B cell (primary cell): ENCODE measurements at regions not wholly inside any gene's neighbourhood (a gene's known extent, or its start where the extent isn't known, plus 50 kb on each side); places are given as distances from the start of the nearest gene placed in this dataset.

ENCODE experiments used
- ATAC-seq: fragments of 200-7000 bp; cut with Tn5 transposase; one replicate; pipeline ENCODE4 v1.10.0; 2021; ENCODE audit warnings: low read depth, mild to moderate bottlenecking, moderate number of reproducible peaks, moderate library complexity
- CTCF ChIA-PET: fragments of 350-600 bp; sonication (Branson Sonifier 250); formaldehyde crosslinking; loops from one replicate; lab custom pipeline; 2021; ENCODE audit warnings: antibody characterized with exemption, inconsistent platforms; lab: Charles Lee
- POLR2A ChIA-PET: fragments of 350-600 bp; sonication (Branson Sonifier 250); formaldehyde crosslinking; loops from one replicate; lab custom pipeline; 2021; ENCODE audit warnings: antibody characterized with exemption; lab: Charles Lee
- DNase-seq: peaks from one replicate; pipeline ENCODE4 v3.0.0; 2013
- H2AFZ ChIP-seq: 2 replicates; pipeline ENCODE4 v1.6.1; 2012; ENCODE audit warnings: mild to moderate bottlenecking, low read depth, low read length; ENCODE audit not compliant: insufficient read depth, poor library complexity, severe bottlenecking
- H3K27ac ChIP-seq, 2 donors: 1 replicate in 1 of 2; 2 replicates in 1 of 2; pipeline ENCODE4 v1.5.1; 2012 to 2013; ENCODE audit warnings: low read length in 2 of 2, mild to moderate bottlenecking in 2 of 2, moderate library complexity in 1 of 2
- H3K27me3 ChIP-seq, 4 experiments: fragments of 200-600 bp in 1 of 4; sonication (generic) in 1 of 4; replicated peaks in 1 of 4; 1 replicate in 2 of 4; 2 replicates in 2 of 4; pipeline versions ENCODE4 v1.6.1 to v1.7.0; 2013 to 2016; ENCODE audit warnings: low read length in 3 of 4, mild to moderate bottlenecking in 2 of 4, mixed read lengths in 1 of 4, moderate library complexity in 1 of 4; ENCODE audit not compliant: insufficient read depth in 4 of 4, control insufficient read depth in 3 of 4; ENCODE audit errors: control extremely low read depth in 1 of 4
- H3K36me3 ChIP-seq, 2 experiments: replicated peaks in 1 of 2; 1 replicate in 1 of 2; 2 replicates in 1 of 2; pipeline versions ENCODE4 v1.6.1 to v1.7.1; 2013; ENCODE audit warnings: low read length in 1 of 2; ENCODE audit not compliant: insufficient read depth in 2 of 2, control insufficient read depth in 1 of 2; ENCODE audit errors: control extremely low read depth in 1 of 2, extremely low read depth in 1 of 2
- H3K4me1 ChIP-seq, 2 donors: fragments of 200-600 bp in 1 of 2; sonication (generic) in 1 of 2; 1 replicate in 1 of 2; 2 replicates in 1 of 2; pipeline versions ENCODE4 v1.5.1 to v1.6.1; 2013 to 2017; ENCODE audit warnings: low read length in 2 of 2; ENCODE audit not compliant: control insufficient read depth in 2 of 2, insufficient read depth in 2 of 2
- H3K4me2 ChIP-seq: replicated peaks from 2 replicates; pipeline ENCODE3; 2012; ENCODE audit warnings: mild to moderate bottlenecking, low read depth, low read length; ENCODE audit not compliant: poor library complexity, severe bottlenecking
- H3K4me3 ChIP-seq, 5 experiments: fragments of 200-600 bp in 1 of 5; sonication (generic) in 1 of 5; 1 replicate in 3 of 5; 2 replicates in 2 of 5; pipeline versions ENCODE4 v1.5.1 to v1.7.0; 2011 to 2016; ENCODE audit warnings: low read length in 4 of 5, mild to moderate bottlenecking in 4 of 5, low read depth in 2 of 5, control low read depth in 1 of 5, moderate library complexity in 1 of 5; ENCODE audit not compliant: insufficient read depth in 1 of 5; ENCODE audit errors: control extremely low read depth in 1 of 5, extremely low read depth in 1 of 5
- H3K79me2 ChIP-seq: fragments of 200-600 bp; sonication (generic); one replicate; pipeline ENCODE4 v1.6.0; 2016; ENCODE audit warnings: low read length; ENCODE audit not compliant: control insufficient read depth, insufficient read depth
- H3K9ac ChIP-seq: fragments of 200-600 bp; sonication (generic); 2 replicates; pipeline ENCODE4 v1.6.1; 2017; ENCODE audit warnings: mild to moderate bottlenecking, low read length, moderate library complexity
- H3K9me3 ChIP-seq, 3 donors: one replicate each; pipeline versions ENCODE4 v1.6.1 to v1.7.1; 2013; ENCODE audit warnings: low read length in 2 of 3; ENCODE audit not compliant: control insufficient read depth in 2 of 3, insufficient read depth in 1 of 3; ENCODE audit errors: control extremely low read depth in 1 of 3
- H4K20me1 ChIP-seq: 2 replicates; pipeline ENCODE4 v1.6.0; 2012; ENCODE audit warnings: mild to moderate bottlenecking, low read length; ENCODE audit not compliant: insufficient read depth, control insufficient read depth, poor library complexity, severe bottlenecking
- H3K27ac Mint-ChIP-seq: one replicate; pipeline ENCODE4 v1.8.0; 2021; ENCODE audit warnings: mixed read lengths
- H3K27me3 Mint-ChIP-seq: one replicate; pipeline ENCODE4 v1.8.0; 2021; ENCODE audit warnings: mixed read lengths
- H3K4me1 Mint-ChIP-seq: one replicate; pipeline ENCODE4 v1.8.0; 2021; ENCODE audit warnings: mixed read lengths
- H3K4me3 Mint-ChIP-seq: one replicate; pipeline ENCODE4 v1.8.0; 2021; ENCODE audit warnings: mixed read lengths
- H3K9me3 Mint-ChIP-seq: one replicate; pipeline ENCODE4 v1.8.0; 2022; ENCODE audit warnings: mixed read lengths; ENCODE audit not compliant: insufficient read depth
- EZH2 ChIP-seq: IDR thresholded peaks from 2 replicates; pipeline ENCODE4 v1.6.1; 2012; ENCODE audit warnings: borderline replicate concordance, low read depth, mild to moderate bottlenecking, moderate library complexity, low read length; ENCODE audit not compliant: insufficient read depth, poor library complexity, severe bottlenecking
- WGBS: methylation state at CpG from one replicate; pipeline ENCODE4 v1.1.5; 2013; ENCODE audit warnings: missing lambda C conversion rate; ENCODE audit not compliant: insufficient coverage; 5-methylcytosine and 5-hydroxymethylcytosine counted together
- intact Hi-C: fragments of 100-400 bp; cut with micrococcal nuclease; formaldehyde crosslinking; loops from one replicate; pipeline ENCODE4 v1.10.0; 2022
- TF ChIP-seq, protein P1 (sequence below): fragments of 200-600 bp; IDR thresholded peaks from one replicate; pipeline ENCODE4 v1.8.0; 2022; ENCODE audit warnings: antibody characterized with exemption, mild to moderate bottlenecking

DNA sequence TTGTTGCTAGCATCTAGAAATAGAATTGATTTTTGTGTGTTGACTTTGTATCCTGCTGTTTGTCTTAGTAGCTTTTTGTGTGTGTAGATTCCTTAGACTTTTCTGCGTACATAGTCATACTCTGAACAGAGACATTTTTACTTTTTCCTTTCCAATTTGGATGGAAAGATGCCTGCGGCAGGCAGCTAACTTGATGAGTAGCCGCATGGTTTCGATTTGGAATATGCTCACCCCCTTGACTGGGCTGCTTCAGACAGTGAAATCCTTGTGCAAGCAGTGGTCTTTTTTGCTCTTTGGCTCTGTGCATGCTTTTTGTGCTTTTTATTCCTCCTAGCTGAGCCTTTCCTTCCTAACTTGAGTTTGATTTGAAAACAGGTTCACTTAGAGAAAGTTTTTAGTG, 71.8 kb downstream of the HHEX start:
- Histone ChIP-seq H3K9me3 (peaks cover 0 to 4% (median 0%) of the 10 kb centered on the region in 3 donors), H3K4me1 (peaks cover 37 to 40% of the 10 kb centered on the region in 2 donors), H3K9ac (no peak overlapping the region), H3K27me3 (no peaks in the 10 kb centered on the region), H4K20me1 (no peaks in the 10 kb centered on the region), H3K79me2 (no peaks in the 10 kb centered on the region), H3K4me2 (no peak overlapping the region), H2AFZ (no peak overlapping the region), H3K27ac (no peak overlapping the region), H3K36me3 (no peaks in the 10 kb centered on the region), H3K4me3 (no peak overlapping the region)
- H3K4me3 Mint-ChIP-seq, result no peak overlapping the region
- peaks cover 48% of the 10 kb centered on the region for H3K4me1 Mint-ChIP-seq
- ATAC-seq, result no peak
- TF ChIP-seq, protein P1, sequence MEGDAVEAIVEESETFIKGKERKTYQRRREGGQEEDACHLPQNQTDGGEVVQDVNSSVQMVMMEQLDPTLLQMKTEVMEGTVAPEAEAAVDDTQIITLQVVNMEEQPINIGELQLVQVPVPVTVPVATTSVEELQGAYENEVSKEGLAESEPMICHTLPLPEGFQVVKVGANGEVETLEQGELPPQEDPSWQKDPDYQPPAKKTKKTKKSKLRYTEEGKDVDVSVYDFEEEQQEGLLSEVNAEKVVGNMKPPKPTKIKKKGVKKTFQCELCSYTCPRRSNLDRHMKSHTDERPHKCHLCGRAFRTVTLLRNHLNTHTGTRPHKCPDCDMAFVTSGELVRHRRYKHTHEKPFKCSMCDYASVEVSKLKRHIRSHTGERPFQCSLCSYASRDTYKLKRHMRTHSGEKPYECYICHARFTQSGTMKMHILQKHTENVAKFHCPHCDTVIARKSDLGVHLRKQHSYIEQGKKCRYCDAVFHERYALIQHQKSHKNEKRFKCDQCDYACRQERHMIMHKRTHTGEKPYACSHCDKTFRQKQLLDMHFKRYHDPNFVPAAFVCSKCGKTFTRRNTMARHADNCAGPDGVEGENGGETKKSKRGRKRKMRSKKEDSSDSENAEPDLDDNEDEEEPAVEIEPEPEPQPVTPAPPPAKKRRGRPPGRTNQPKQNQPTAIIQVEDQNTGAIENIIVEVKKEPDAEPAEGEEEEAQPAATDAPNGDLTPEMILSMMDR, result no peak
- TF ChIP-seq EZH2, result no peak
- no peaks in the 10 kb centered on the region for H3K9me3 Mint-ChIP-seq
- H3K27me3 Mint-ChIP-seq, result no peaks in the 10 kb centered on the region
- no peak for DNase-seq
- peak overlapping the region; percentile 32 for H3K27ac Mint-ChIP-seq
- ChIA-PET CTCF (interaction anchor here (1.0 to 3.0 kb wide), 3 partner anchors 12 to 72 kb away, joined by 3 to 11 read pairs (median 3); partner anchors contain the start of gene HHEX), POLR2A (interaction anchor here (0.6 to 0.8 kb wide), 2 partner anchors 63 to 71 kb away, joined by 3 to 6 read pairs; partner anchors contain the start of gene HHEX)
- WGBS, result 100% methylated on average over 3 of the region's 4 CpGs
- intact Hi-C loops, result no loop called here

- whole genome bisulfite sequencing, result 100% methylated on average over 1 of the region's 4 CpGs
- peaks cover 4 to 12% (median 9%) of the 10 kb centered on the region in 3 donors for H3K9me3 ChIP-seq
- H3K9me3 Mint-ChIP-seq, result peaks cover 6% of the 10 kb centered on the region
- ATAC-seq (no peak), DNase-seq (no peak)
- intact Hi-C loops, result no loop called here
- ChIA-PET CTCF (no interaction called here), POLR2A (interaction anchor here (0.6 kb wide), 1 partner anchor 65 kb away, joined by 3 read pairs; no protein-coding TSS in a partner anchor)
- H3K4me3 ChIP-seq, result no peak overlapping the region
- no peaks in the 10 kb centered on the region for H4K20me1 ChIP-seq
- H3K9ac ChIP-seq, result no peak overlapping the region
- H3K27me3 Mint-ChIP-seq, result no peaks in the 10 kb centered on the region
- no peak overlapping the region for H3K4me3 Mint-ChIP-seq
- no peaks in the 10 kb centered on the region for H3K36me3 ChIP-seq
- no peak overlapping the region for H3K27ac Mint-ChIP-seq
- no peaks in the 10 kb centered on the region for H3K27me3 ChIP-seq
- no peak overlapping the region for H3K4me2 ChIP-seq
- peaks cover 17 to 21% of the 10 kb centered on the region in 2 donors for H3K4me1 ChIP-seq
- peaks cover 29% of the 10 kb centered on the region for H3K4me1 Mint-ChIP-seq
- TF ChIP-seq, protein P1, result no peak
- no peak for TF ChIP-seq EZH2
- H3K27ac ChIP-seq, result no peak overlapping the region
- no peak overlapping the region for H2AFZ ChIP-seq
- no peaks in the 10 kb centered on the region for H3K79me2 ChIP-seq
These were observed 73.9 kb downstream of the HHEX start for GRCh38 chr10:92763634-92764155.
